Pancreas (tissue), 10 donors: ENCODE measurements at regions not wholly inside any gene's neighbourhood (a gene's known extent, or its start where the extent isn't known, plus 50 kb on each side); places are given as distances from the start of the nearest gene placed in this dataset.

Experiments
- ATAC-seq, 4 donors: fragments of 200-7000 bp; cut with Tn5 transposase; one replicate each; pipeline versions ENCODE4 v1.8.0 to v1.9.1; 2020; ENCODE audit warnings: mild to moderate bottlenecking in 4 of 4, moderate library complexity in 4 of 4
- DNase-seq, 6 donors: peaks; one replicate each; pipeline ENCODE4 v3.0.0-alpha.2; 2020
- FAIRE-seq: peaks from 2 replicates; lab custom pipeline; 2012; peaks lifted over from hg19 to GRCh38; lab: Jason Lieb, UNC
- H3K27ac ChIP-seq, 4 donors: fragments of 200-600 bp; sonication (generic); 1 replicate in 3 of 4; 2 replicates in 1 of 4; pipeline versions ENCODE4 v1.5.0 to v1.8.0; 2020
- H3K27me3 ChIP-seq, 4 donors: fragments of 200-600 bp; one replicate each; pipeline ENCODE4 v1.8.0; 2021
- H3K36me3 ChIP-seq, 3 donors: fragments of 200-600 bp; sonication (generic) in 1 of 3; one replicate each; pipeline versions ENCODE4 v1.5.0 to v1.8.0; 2020 to 2021
- H3K4me1 ChIP-seq, 3 donors: fragments of 200-600 bp; one replicate each; pipeline ENCODE4 v1.8.0; 2021
- H3K4me3 ChIP-seq, 4 donors: fragments of 200-600 bp; sonication (generic) in 2 of 4; one replicate each; pipeline versions ENCODE4 v1.5.0 to v1.8.0; 2020 to 2021
- H3K9me3 ChIP-seq, 4 donors: fragments of 200-600 bp; one replicate each; pipeline ENCODE4 v1.8.0; 2021
- WGBS, 2 donors: extraction: QIAGEN DNeasy Blood & Tissue Kit; methylation state at CpG; one replicate each; pipeline ENCODE4 v1.1.7; 2013; 5-methylcytosine and 5-hydroxymethylcytosine counted together
- intact Hi-C, 3 donors: fragments of 100-400 bp; cut with DNase I; formaldehyde crosslinking; loops; one replicate each; pipeline versions ENCODE4 v1.11.1 to v1.14.2; 2022
- TF ChIP-seq, protein P1 (sequence below), 4 donors: fragments of 200-600 bp; sonication (generic) in 3 of 4; IDR thresholded peaks; one replicate each; pipeline versions ENCODE4 v1.5.0 to v1.8.0; 2021; ENCODE audit warnings: antibody characterized with exemption in 4 of 4
- donor health status: healthy with polysubstance abuse.
- donor health status: DM: no; HTN: no; CAD: no; lungs with moderate emphysema.
- donor health status: DM: no; HTN: no; CAD: no.
- donor health status: control.
- donor health status: control.
- donor health status: Bipolar disorder and iron deficiency.
- donor health status: DM: yes; HTN: yes; CAD: no.
- donor health status: DM: no; HTN: no; CAD: no.
- donor health status: DM: no; HTN: no; CAD: no.
- donor health status: DM: yes; HTN: yes; CAD: no.

DNA sequence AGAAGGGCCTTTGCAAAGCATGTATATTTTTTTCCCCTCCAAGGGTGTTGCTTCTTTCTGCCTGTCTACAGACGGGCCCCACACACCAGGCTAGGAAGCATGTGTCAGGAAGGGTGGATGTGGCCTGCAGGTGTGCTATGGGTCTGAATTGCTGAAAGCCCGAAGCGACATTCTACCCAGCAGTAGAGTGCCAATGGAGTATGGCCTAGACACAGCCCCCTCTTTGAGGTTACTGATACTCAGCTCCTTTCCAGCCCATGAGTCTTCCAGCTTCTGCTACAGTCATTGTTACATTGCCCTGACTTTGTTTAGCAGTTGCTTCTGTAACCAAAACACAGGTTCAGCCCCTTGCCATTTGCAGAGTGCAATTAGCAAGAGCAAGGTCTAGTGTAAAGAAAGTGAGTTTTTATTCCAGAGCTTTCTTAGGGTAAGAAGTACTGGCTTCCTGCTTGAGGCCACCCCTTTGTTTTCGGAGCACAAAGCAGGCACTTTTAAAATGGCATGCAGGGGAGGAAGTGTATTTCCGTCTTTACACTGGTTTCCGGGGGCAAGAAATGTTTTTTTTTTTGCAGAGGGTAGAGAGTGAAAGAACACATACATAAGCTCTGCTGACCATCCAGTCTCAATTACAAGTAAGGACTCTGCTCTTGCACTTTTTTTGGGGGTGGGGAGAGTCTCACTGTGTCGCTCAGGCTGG, 428.0 kb upstream of the AMELY start:
- Histone ChIP-seq H3K27me3 (no peaks in the 10 kb centered on the region), H3K36me3 (no peaks in the 10 kb centered on the region), H3K4me1 (no peaks in the 10 kb centered on the region), H3K27ac (no peak overlapping the region), H3K4me3 (no peak overlapping the region), H3K9me3 (no peaks in the 10 kb centered on the region)
- intact Hi-C loops: no loop called here
- FAIRE-seq (no peak), DNase-seq (no peak), ATAC-seq (no peak)
- TF ChIP-seq, protein P1, sequence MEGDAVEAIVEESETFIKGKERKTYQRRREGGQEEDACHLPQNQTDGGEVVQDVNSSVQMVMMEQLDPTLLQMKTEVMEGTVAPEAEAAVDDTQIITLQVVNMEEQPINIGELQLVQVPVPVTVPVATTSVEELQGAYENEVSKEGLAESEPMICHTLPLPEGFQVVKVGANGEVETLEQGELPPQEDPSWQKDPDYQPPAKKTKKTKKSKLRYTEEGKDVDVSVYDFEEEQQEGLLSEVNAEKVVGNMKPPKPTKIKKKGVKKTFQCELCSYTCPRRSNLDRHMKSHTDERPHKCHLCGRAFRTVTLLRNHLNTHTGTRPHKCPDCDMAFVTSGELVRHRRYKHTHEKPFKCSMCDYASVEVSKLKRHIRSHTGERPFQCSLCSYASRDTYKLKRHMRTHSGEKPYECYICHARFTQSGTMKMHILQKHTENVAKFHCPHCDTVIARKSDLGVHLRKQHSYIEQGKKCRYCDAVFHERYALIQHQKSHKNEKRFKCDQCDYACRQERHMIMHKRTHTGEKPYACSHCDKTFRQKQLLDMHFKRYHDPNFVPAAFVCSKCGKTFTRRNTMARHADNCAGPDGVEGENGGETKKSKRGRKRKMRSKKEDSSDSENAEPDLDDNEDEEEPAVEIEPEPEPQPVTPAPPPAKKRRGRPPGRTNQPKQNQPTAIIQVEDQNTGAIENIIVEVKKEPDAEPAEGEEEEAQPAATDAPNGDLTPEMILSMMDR (IDR thresholded peaks at IDR 0.05): no peak
- 91% methylated on average over 7 of the region's 7 CpGs; no CpG with 5 or more reads in 1 of the 2 donors for WGBS, 2 donors

DNA sequence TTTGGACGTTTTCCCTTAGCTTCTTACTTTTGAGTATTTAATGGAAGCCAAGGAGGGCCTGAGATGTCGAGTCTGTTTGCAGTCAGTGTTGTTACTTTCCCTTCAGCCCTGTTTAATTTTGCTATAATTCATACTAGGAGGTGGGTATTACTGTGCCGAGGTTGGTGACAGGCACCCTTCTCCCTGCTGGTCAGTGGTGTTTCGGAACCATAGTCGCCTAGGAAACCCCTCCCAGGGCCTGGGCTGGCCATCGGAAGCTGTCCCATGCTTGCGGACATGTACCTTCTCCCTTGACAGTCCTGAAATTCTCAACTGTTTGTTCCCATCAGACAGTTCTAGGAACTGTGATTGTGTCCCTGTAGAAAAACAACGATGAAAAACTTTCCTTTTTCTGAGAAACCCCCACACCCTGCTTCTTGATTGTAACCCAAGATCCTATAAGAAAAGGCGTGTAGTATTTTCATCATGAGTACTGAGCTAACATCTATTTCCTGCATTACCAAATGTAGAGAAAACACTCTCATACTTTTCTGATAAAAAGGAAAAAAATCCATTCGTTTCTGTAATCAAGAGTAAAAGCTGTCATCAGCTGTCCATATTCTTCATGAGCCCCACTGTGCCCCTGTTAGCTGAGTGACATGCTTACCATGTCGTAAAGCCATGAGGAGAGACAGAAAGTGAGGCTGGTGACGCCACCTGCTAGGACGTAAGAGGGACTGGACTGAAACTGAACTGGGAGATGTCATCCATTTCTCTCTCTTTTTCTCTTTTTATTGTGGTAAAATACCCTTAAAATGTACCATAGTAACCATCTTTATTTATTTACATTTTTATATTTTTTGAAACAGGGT, 424.7 kb upstream of the AMELY start:
- no peaks in the 10 kb centered on the region for H3K4me1 ChIP-seq
- H3K27me3 ChIP-seq: no peaks in the 10 kb centered on the region
- intact Hi-C loops: no loop called here
- no peak overlapping the region for H3K27ac ChIP-seq
- DNase-seq (no peak), ATAC-seq (no peak), FAIRE-seq (no peak)
- H3K4me3 ChIP-seq: no peak overlapping the region
- TF ChIP-seq, protein P1 (IDR thresholded peaks at IDR 0.05): no peak
- no peaks in the 10 kb centered on the region for H3K36me3 ChIP-seq
- H3K9me3 ChIP-seq: no peaks in the 10 kb centered on the region
- WGBS, 2 donors: 91% methylated on average over 13 of the region's 13 CpGs; no CpG with 5 or more reads in 1 of the 2 donors

DNA sequence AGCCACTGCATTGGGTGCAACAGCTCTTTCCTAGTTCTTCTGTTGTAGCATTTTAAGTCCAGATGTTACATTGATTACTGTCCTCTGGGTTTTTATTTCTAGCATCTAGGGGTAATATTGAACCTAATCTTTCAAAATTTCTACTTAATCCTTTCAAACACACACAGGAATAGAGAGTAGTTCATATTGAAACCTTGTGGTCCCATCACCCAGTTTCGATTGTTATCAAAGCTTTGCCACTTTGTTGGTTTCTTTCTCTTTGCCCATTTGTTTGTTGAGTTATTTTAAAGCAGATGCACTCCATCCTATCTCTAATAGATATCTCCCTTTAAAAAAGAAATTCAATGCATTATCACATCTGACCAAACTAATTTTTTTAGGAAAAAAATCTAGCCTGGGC, 422.9 kb upstream of the AMELY start:
- no peaks in the 10 kb centered on the region for H3K9me3 ChIP-seq
- FAIRE-seq (no peak), ATAC-seq (no peak), DNase-seq (no peak)
- no peak overlapping the region for H3K4me3 ChIP-seq
- no peaks in the 10 kb centered on the region for H3K4me1 ChIP-seq
- intact Hi-C loops: no loop called here
- no peaks in the 10 kb centered on the region for H3K36me3 ChIP-seq
- TF ChIP-seq, protein P1 (IDR thresholded peaks at IDR 0.05): no peak
- no peaks in the 10 kb centered on the region for H3K27me3 ChIP-seq
- WGBS, 2 donors: 93% methylated on average over 1 of the region's 1 CpG; no CpG with 5 or more reads in 1 of the 2 donors
- no peak overlapping the region for H3K27ac ChIP-seq

DNA sequence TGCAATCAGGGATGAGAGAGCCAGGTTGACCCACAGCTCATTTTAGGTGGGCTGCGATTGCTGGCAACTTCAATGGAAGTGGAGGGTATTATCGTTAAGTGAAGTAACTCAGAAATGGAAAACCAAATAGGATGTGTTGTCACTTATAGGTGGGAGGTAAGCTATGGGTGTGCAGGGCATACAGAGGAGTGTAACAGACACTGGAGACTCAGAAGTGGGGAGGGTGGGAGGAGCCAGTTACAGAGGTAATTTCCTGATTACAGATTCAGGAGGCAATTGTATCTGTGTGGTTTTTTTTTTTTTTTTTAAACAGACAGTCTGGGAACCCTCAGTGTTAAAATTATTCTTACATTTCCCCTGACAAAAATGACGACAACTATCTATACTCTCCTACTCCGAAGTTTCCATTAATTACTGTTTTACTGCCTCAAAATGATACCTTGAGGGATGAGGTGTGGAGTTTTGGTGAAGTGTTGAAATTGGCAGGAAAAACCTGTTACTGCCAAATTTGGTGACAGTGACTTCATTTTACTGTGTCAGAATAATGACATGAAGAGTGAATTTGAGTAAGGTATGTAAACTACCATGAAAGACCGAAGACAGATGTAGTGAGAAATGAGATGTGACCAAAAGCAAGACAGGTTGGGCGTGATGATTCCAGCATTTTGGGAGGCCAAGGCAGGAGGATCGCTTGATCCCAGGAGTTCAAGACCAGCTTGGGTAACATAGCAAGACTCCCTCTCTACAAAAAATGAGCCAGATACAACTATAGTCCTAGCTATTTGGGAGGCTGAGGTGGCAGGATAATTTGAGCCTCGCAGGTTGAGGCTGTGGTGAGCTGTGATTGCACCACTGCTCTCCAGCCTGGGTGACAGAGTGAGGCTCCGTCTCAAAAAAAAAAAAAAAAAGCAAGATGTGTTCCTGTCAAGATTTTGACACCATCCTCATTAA, 415.0 kb upstream of the AMELY start:
- ATAC-seq: no peak
- no peak overlapping the region for H3K27ac ChIP-seq
- no peaks in the 10 kb centered on the region for H3K9me3 ChIP-seq
- no peak overlapping the region for H3K4me3 ChIP-seq
- DNase-seq: no peak
- TF ChIP-seq, protein P1 (IDR thresholded peaks at IDR 0.05): no peak
- H3K36me3 ChIP-seq: no peaks in the 10 kb centered on the region
- no peaks in the 10 kb centered on the region for H3K27me3 ChIP-seq
- 89% methylated on average over 9 of the region's 9 CpGs; no CpG with 5 or more reads in 1 of the 2 donors for WGBS, 2 donors
- no peaks in the 10 kb centered on the region for H3K4me1 ChIP-seq
- intact Hi-C loops: no loop called here
- no peak for FAIRE-seq
